ENCODE measurements at regions not wholly inside any gene's neighbourhood (a gene's known extent, or its start where the extent isn't known, plus 50 kb on each side); places are given as distances from the start of the nearest gene placed in this dataset.

GRCh38 chr10:52877451-52877850 is 104.9 kb upstream of the MBL2 start:
- H3K79me2 ChIP-seq (ENCODE audit: insufficient read depth, low read length) = no peaks in the 10 kb centered on the region
- no peaks in the 10 kb centered on the region for H3K9me2 ChIP-seq (replicated peaks; ENCODE audit: insufficient read depth, low read length)
- no peaks in the 10 kb centered on the region for H3F3A ChIP-seq (ENCODE audit: insufficient read depth)
- no peaks in the 10 kb centered on the region for H3K36me3 ChIP-seq (ENCODE audit: low read length)
- no peak overlapping the region for H3K4me3 ChIP-seq (ENCODE audit: insufficient read depth, low read length, poor library complexity, severe bottlenecking)
- H3K9ac ChIP-seq (ENCODE audit: low read length) = no peak overlapping the region
- H2AFZ ChIP-seq (ENCODE audit: low read depth, low read length, severe bottlenecking) = no peak overlapping the region
- TF ChIP-seq CTCF (IDR thresholded peaks at IDR 0.05; ENCODE audit: insufficient read depth, low read length, poor library complexity, severe bottlenecking) (no peak), EZH2phosphoT487 (conservative IDR thresholded peaks at IDR 0.05; ENCODE audit: low read length) (no peak)
- no peaks in the 10 kb centered on the region for H3K9me3 ChIP-seq (ENCODE audit: insufficient read depth, low read length)
- no peaks in the 10 kb centered on the region for H4K20me1 ChIP-seq (ENCODE audit: low read depth, low read length)
- no peak overlapping the region for H3K4me2 ChIP-seq (ENCODE audit: low read depth, low read length, poor library complexity, severe bottlenecking)
- no peaks in the 10 kb centered on the region for H3K27me3 ChIP-seq (ENCODE audit: low read length)
- H3K27ac ChIP-seq (ENCODE audit: low read depth, low read length) = no peak overlapping the region

- TF ChIP-seq CTCF (IDR thresholded peaks at IDR 0.05; ENCODE audit: insufficient read depth, low read length, poor library complexity, severe bottlenecking) (no peak), EZH2phosphoT487 (conservative IDR thresholded peaks at IDR 0.05; ENCODE audit: low read length) (no peak)
- Histone ChIP-seq H2AFZ (ENCODE audit: low read depth, low read length, severe bottlenecking) (no peak overlapping the region), H3K36me3 (ENCODE audit: low read length) (no peaks in the 10 kb centered on the region), H3K79me2 (ENCODE audit: insufficient read depth, low read length) (no peaks in the 10 kb centered on the region), H4K20me1 (ENCODE audit: low read depth, low read length) (no peaks in the 10 kb centered on the region), H3K9ac (ENCODE audit: low read length) (no peak overlapping the region), H3K4me2 (ENCODE audit: low read depth, low read length, poor library complexity, severe bottlenecking) (no peak overlapping the region), H3F3A (ENCODE audit: insufficient read depth) (no peaks in the 10 kb centered on the region), H3K9me2 (replicated peaks; ENCODE audit: insufficient read depth, low read length) (no peaks in the 10 kb centered on the region), H3K4me3 (ENCODE audit: insufficient read depth, low read length, poor library complexity, severe bottlenecking) (no peak overlapping the region), H3K27ac (ENCODE audit: low read depth, low read length) (no peak overlapping the region), H3K9me3 (ENCODE audit: insufficient read depth, low read length) (no peaks in the 10 kb centered on the region), H3K27me3 (ENCODE audit: low read length) (no peaks in the 10 kb centered on the region)
These were observed 102.8 kb upstream of the MBL2 start for GRCh38 chr10:52875336-52875735.

DNA sequence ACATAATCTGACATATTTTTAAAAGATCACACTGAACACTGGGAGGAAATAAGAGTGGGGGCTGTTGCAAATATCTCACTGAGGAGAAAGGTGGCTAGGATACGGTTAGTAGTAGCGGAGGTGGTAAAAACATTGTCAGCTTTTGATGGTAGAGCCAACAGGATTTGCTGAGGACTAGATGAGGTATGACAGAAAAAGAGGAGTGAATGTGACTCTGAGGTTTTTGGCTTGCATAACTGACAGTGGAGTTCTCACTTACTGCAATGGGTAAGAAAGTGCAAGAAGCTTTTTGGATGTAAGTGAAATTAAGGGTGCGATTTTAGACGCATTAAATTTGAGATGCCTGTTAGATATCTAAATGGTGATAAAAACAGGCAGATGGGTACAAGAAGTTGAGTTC is 102.0 kb upstream of the MBL2 start:
- H3K4me3 ChIP-seq (ENCODE audit: insufficient read depth, low read length, poor library complexity, severe bottlenecking) = no peak overlapping the region
- H3K27me3 ChIP-seq (ENCODE audit: low read length) = no peaks in the 10 kb centered on the region
- TF ChIP-seq CTCF (IDR thresholded peaks at IDR 0.05; ENCODE audit: insufficient read depth, low read length, poor library complexity, severe bottlenecking) = no peak
- no peak for TF ChIP-seq EZH2phosphoT487 (conservative IDR thresholded peaks at IDR 0.05; ENCODE audit: low read length)

More for the DNA sequence above, 102.0 kb upstream of the MBL2 start:
- no peaks in the 10 kb centered on the region for H4K20me1 ChIP-seq (ENCODE audit: low read depth, low read length)
- no peaks in the 10 kb centered on the region for H3K36me3 ChIP-seq (ENCODE audit: low read length)
- H2AFZ ChIP-seq (ENCODE audit: low read depth, low read length, severe bottlenecking) = no peak overlapping the region
- no peaks in the 10 kb centered on the region for H3F3A ChIP-seq (ENCODE audit: insufficient read depth)
- H3K9ac ChIP-seq (ENCODE audit: low read length) = no peak overlapping the region
- no peaks in the 10 kb centered on the region for H3K9me3 ChIP-seq (ENCODE audit: insufficient read depth, low read length)
- H3K4me2 ChIP-seq (ENCODE audit: low read depth, low read length, poor library complexity, severe bottlenecking) = no peak overlapping the region
- no peaks in the 10 kb centered on the region for H3K9me2 ChIP-seq (replicated peaks; ENCODE audit: insufficient read depth, low read length)
- no peak overlapping the region for H3K27ac ChIP-seq (ENCODE audit: low read depth, low read length)
- H3K79me2 ChIP-seq (ENCODE audit: insufficient read depth, low read length) = no peaks in the 10 kb centered on the region

Measured in SU-DHL-6 (cell line).